Coronary artery (tissue), 2 donors: ENCODE measurements at regions not wholly inside any gene's neighbourhood (a gene's known extent, or its start where the extent isn't known, plus 50 kb on each side); places are given as distances from the start of the nearest gene placed in this dataset.

ENCODE experiments used
- DNase-seq: peaks from one replicate; pipeline ENCODE4 v3.0.0-alpha.2; 2017; ENCODE audit warnings: low spot score
- H3K27ac ChIP-seq, 2 donors: fragments of 200-600 bp; sonication (generic); one replicate each; pipeline ENCODE4 v1.5.1; 2016 to 2019
- H3K4me3 ChIP-seq: fragments of 200-600 bp; sonication (generic); 2 replicates; pipeline ENCODE4 v1.5.1; 2016; ENCODE audit warnings: mild to moderate bottlenecking, moderate library complexity
- TF ChIP-seq, protein P1 (sequence below): fragments of 200-600 bp; sonication (generic); IDR thresholded peaks from one replicate; pipeline ENCODE4 v1.5.1; 2019; ENCODE audit warnings: antibody characterized with exemption

DNA sequence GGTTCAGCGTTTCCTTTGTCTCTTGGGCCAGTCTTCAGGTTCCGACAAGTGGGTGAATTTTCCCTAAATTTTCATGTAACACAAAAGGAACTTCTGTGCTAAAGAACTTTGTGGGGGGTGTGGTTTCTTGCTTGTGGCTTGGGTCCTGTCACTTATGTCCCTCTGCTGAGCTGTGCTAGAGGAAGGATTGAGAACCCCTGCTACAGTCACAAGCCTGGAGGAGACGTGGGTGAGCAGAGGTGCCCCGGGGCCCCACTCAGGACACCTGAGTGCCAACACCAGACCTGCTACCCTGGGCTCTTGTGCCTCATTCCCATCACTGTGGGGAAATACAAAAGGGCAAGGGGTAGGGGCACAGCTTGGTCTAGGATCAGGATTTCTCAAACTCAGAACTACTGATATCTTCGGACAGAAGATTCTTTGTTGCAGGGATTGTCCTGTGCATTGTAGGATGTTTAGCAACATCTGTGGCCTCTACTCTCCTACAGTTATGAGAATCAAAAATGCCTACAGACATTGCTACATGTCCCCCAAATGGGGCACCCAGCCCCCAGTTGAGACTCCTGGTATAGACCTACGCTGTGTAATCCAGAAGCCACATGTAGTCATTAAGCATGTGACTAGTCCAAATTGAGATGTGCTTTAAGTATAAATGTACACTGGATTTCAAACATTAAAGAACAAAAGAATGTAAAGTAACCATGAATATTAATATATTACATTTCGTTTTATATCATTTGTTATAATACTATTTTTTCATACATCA, 128.7 kb downstream of the LY86 start:
- Histone ChIP-seq H3K4me3 (no peak overlapping the region), H3K27ac (no peak overlapping the region)
- TF ChIP-seq, protein P1, sequence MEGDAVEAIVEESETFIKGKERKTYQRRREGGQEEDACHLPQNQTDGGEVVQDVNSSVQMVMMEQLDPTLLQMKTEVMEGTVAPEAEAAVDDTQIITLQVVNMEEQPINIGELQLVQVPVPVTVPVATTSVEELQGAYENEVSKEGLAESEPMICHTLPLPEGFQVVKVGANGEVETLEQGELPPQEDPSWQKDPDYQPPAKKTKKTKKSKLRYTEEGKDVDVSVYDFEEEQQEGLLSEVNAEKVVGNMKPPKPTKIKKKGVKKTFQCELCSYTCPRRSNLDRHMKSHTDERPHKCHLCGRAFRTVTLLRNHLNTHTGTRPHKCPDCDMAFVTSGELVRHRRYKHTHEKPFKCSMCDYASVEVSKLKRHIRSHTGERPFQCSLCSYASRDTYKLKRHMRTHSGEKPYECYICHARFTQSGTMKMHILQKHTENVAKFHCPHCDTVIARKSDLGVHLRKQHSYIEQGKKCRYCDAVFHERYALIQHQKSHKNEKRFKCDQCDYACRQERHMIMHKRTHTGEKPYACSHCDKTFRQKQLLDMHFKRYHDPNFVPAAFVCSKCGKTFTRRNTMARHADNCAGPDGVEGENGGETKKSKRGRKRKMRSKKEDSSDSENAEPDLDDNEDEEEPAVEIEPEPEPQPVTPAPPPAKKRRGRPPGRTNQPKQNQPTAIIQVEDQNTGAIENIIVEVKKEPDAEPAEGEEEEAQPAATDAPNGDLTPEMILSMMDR = no peak
- no peak for DNase-seq

DNA sequence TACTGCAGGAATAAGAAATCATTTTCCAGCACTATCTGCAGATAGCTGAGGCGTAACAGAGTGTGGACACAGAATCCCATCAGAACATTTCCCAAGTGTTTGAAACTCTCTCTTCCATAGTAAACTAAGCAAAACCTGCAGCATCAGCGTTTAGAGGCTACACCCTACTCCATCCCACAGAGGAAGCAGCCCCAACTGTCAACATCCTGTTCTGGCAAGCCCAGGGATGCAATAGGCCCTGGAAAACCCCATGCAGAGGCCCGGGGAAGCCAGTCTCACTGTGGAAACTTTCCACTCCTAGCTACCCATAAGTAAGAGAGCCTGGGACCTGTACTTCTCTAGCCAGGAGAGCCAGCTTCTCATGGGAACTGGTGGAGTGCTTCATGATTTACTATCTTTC, 129.4 kb downstream of the LY86 start:
- Histone ChIP-seq H3K4me3 (no peak overlapping the region), H3K27ac (peak overlapping the region in 1 of 2 donors; percentile 59)
- TF ChIP-seq, protein P1 = no peak
- DNase-seq = no peak

GRCh38 chr6:6721606-6722005, 133.1 kb downstream of the LY86 start:
- Histone ChIP-seq H3K27ac (no peak overlapping the region), H3K4me3 (no peak overlapping the region)
- TF ChIP-seq, protein P1 = no peak
- DNase-seq = no peak

- TF ChIP-seq, protein P1 = no peak
- no peak overlapping the region for H3K27ac ChIP-seq
Measured at GRCh38 chr6:6722195-6722594, 133.7 kb downstream of the LY86 start.

GRCh38 chr6:6723361-6723760, 134.8 kb downstream of the LY86 start:
- no peak overlapping the region for H3K4me3 ChIP-seq
- H3K27ac ChIP-seq = peak overlapping the region; percentile 2 to 83
- DNase-seq = no peak
- TF ChIP-seq, protein P1 = no peak

More at GRCh38 chr6:6722195-6722594, 133.7 kb downstream of the LY86 start:
- no peak for DNase-seq
- H3K4me3 ChIP-seq = no peak overlapping the region

DNA sequence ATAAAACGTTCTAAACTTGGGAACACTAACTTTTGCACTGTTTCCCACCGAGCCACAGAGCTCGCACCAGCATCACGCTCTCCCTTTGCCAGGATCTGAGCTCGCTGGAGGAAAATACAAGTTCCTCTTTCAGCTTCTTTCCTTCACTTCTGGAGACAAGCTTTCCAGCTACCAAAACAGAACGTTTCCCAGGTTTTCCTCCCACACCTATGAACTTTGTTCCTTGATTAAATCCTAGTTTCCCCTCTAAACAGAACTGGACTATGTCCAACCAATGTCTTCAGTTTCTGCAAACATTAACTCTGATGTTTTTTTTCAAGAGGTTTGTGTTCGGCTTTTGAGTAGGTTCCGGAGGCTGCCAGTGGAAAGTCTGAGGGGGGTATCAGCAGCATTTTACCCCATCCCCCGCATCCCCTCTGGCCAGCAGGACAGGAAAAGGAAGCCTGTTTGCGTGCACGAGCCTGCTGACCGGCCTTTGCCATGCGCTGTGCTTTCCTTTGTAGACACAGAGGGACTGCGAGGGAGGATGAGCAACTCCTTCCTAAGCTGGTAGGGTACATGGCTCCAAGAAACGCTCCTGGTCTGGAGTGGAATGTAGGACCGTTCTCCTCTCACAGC, 135.5 kb downstream of the LY86 start:
- Histone ChIP-seq H3K4me3 (peak overlapping the region; percentile 68), H3K27ac (peak overlapping the region; percentile 49 to 83)
- DNase-seq = no peak
- TF ChIP-seq, protein P1 = no peak
